ENCODE measurements at regions not wholly inside any gene's neighbourhood (a gene's known extent, or its start where the extent isn't known, plus 50 kb on each side); places are given as distances from the start of the nearest gene placed in this dataset.

DNA sequence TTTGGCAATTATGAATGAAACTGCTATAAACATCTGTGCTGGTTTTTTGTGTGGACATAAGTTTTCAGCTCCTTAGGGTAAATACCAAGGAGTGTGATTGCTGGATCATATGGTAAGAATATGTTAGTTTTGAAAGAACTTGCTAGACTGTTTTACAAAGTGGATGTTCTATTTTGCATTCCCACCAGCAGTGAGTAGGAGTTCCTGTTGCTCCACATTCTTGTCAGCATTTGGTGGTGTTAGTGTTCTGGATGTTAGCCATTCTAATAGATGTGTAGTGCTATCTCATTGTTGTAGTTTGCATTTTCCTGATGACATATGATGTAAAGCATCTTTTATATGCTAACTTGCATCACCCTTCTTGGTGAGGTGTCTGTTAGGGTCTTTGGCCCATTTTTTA, 304.6 kb downstream of the NUP35 start:
- TF ChIP-seq POLR2A (IDR thresholded peaks at IDR 0.05) = no peak
- TF ChIP-seq, protein P1, sequence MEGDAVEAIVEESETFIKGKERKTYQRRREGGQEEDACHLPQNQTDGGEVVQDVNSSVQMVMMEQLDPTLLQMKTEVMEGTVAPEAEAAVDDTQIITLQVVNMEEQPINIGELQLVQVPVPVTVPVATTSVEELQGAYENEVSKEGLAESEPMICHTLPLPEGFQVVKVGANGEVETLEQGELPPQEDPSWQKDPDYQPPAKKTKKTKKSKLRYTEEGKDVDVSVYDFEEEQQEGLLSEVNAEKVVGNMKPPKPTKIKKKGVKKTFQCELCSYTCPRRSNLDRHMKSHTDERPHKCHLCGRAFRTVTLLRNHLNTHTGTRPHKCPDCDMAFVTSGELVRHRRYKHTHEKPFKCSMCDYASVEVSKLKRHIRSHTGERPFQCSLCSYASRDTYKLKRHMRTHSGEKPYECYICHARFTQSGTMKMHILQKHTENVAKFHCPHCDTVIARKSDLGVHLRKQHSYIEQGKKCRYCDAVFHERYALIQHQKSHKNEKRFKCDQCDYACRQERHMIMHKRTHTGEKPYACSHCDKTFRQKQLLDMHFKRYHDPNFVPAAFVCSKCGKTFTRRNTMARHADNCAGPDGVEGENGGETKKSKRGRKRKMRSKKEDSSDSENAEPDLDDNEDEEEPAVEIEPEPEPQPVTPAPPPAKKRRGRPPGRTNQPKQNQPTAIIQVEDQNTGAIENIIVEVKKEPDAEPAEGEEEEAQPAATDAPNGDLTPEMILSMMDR (IDR thresholded peaks at IDR 0.05) = no peak
- no peak for TF ChIP-seq POLR2AphosphoS5 (IDR thresholded peaks at IDR 0.05)
